GM18499 (cell line): ENCODE measurements at regions not wholly inside any gene's neighbourhood (a gene's known extent, or its start where the extent isn't known, plus 50 kb on each side); places are given as distances from the start of the nearest gene placed in this dataset.

Experiments
- ATAC-seq: cut with Tn5 transposase; IDR thresholded peaks from one replicate; pipeline ENCODE4 v1.9.1; 2021; ENCODE audit warnings: moderate number of reproducible peaks; ENCODE audit not compliant: insufficient read depth, unreplicated experiment

GRCh38 chr13:80665792-80666333, 324.9 kb upstream of the SPRY2 start:
- ATAC-seq: no peak

DNA sequence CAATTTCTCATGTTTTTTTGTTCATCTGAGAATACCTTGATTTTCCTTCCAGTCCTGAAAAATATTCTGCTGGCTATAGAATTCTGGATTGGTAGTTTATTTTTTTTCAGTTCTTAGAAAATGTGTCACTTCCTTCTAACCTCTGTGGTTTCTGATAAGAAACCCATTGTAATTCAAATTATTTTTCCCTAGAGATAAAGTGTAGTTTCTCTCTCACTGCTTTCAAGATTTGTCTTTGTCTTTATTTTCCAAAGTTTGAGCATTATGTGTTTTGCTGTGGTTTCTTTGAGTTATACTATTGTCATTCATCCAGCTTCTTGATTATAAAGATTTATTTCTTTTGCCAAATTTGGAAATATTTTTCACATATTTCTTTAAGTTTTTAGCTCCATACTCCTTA, 324.0 kb upstream of the SPRY2 start:
- no peak for ATAC-seq

- no peak for ATAC-seq
These were observed 322.9 kb upstream of the SPRY2 start for GRCh38 chr13:80663788-80664187.

DNA sequence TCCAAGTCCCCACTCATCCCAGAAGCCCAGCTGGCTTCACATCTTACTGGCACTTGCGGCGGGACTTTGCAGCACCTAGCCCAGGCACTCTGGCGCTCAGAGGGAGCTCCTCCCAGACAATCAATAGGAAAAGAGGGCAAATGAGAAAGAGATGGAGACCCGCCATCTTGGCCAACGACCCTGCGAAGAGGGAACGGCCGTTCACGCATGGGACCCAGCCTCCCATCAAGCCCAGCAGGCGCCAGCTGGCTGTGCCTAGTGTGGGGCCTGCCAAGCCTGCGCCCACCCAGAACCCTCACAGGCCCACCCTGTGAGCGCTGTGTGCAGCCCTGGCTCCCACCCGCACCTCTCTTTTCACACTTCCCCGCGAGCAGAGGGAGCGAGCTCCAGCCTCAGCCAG, 317.8 kb upstream of the SPRY2 start:
- no peak for ATAC-seq

DNA sequence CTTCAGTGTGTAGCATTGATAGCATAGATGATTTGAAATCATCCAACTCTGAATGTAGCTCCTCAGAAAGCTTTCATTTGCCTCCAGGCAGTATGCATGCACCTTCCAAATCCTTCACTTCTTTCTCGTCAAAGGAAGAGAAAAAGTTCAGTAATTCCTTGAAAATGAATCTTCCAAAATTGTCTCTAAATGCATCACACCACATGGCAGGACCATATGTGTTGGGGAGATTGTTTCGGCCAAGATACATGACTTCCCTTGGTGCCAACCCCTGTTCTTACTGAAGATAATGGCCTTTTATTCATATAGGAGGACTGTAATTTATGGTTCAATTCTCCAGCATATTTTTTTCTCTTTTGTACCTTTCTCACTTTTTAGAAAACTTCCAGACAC, 315.6 kb upstream of the SPRY2 start:
- ATAC-seq: no peak

- ATAC-seq: no peak
These were observed 315.0 kb upstream of the SPRY2 start for GRCh38 chr13:80655778-80656511.

GRCh38 chr13:80654638-80655249, 313.8 kb upstream of the SPRY2 start:
- ATAC-seq: no peak

- ATAC-seq: no peak
These were observed 308.3 kb upstream of the SPRY2 start for GRCh38 chr13:80649274-80649673.

DNA sequence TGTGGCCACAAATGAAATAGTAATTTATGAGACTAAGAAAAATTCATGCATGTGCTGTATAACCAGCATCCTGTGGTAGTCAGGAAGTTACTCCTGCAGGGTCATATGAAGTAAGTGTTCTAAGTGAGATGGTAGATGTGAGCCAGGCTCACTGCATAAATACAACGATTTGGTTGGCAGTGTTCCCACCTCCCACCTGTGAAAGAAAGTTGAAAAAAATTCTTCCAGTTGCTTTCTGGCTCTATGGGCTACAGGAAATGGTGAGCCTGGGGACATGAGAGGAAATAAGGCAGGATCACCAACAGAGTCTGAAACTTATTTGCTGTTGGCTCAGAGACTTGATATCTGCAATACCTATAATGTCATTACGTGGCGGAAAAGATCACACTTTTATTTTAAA, 301.7 kb upstream of the SPRY2 start:
- ATAC-seq: no peak

DNA sequence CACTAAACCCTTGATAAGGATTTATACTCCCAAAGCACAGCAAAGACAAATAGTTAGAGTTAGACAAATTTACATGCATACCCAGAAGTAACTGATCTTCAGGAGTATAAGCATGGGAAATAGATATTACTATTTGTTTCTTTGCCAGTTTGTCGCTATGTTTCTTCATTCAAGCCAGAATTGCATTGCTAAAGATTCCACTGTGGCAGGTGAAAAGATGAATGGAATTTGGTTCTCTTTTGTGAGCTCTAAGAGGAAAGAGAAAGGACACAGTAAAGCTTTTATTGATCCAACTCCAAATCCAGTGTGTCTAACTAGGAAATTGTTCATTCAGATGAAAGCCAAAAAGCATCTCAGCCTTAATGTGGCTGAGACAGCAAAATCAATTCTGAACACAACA, 292.3 kb upstream of the SPRY2 start:
- no peak for ATAC-seq

- ATAC-seq: no peak
These were observed 289.8 kb upstream of the SPRY2 start for GRCh38 chr13:80630685-80631121.

DNA sequence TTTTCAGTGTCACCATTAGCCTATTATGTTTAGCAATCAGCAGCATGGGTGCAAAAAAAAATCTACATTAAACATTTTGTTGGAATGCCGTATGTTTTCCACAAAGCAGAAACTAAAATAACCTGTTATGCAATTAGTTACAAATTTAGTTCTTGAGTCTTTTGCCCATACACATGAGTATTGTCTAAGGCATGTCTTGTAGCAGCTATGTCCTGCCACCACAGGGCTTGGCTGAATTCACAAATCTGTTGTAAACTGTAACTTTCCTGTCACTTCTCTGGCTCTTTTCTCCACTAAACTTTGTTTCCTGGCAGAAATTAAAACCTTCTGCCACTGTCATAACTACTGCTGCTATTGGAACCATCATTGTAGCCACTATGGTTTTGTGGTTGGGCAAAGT, 277.9 kb upstream of the SPRY2 start:
- no peak for ATAC-seq

- ATAC-seq: no peak
These were observed 271.9 kb upstream of the SPRY2 start for GRCh38 chr13:80612804-80613203.

DNA sequence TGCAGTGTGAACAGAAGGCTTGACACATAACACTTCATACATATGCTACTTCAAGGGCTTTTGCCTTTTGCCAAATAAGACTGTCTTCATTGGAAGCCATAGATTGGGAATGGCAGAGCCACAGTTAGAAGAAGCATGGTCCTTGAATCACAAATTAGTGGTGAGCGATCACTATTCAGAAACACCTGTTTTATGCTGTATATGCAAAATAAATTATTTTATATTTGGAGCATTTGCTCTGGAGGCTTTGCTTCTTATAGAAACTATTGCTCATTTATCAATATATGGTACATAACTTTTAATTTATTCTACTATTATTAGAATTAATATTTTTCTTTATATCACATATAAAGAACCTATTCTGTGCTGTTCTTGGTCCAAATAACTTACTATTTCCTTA, 270.4 kb upstream of the SPRY2 start:
- ATAC-seq: no peak

DNA sequence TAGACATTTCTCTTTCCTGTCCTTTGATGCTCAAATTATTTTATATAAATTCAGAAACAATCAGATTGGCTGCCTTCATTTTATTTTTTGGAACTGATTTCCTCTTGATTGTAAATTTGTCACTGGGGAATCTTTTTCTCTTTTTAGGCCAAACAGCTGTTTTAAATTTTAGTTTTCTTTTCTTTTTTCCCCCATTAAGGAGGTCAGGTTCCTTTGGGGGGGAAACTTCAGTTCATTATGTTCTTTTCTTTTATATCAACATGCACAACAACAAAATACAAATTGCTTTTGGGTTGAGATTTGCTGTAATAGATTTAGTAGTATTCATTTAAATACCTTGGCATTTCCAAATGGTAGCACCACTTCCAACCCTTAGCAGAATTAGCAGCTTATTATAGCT, 264.8 kb upstream of the SPRY2 start:
- ATAC-seq: no peak

- ATAC-seq: no peak
These were observed 264.1 kb upstream of the SPRY2 start for GRCh38 chr13:80605011-80605410.

DNA sequence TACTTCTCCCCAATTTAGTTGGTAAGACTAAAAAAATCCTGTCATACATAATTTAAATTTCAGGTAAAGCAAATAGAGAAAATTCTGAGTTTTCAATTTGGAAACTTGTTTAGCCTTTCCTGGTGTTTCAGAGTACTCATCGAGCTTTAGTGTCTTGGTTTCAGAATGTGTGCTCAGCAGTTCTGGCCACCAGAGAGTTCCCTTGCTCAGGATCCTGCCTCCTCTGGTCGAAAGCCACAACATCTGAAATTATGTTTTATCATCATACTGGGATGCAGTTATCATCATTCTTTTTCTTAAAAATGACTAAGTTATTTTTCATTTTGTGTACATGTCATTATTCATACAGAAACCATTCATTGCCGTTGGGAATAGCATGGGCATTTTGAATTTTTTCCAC, 263.2 kb upstream of the SPRY2 start:
- ATAC-seq: no peak

DNA sequence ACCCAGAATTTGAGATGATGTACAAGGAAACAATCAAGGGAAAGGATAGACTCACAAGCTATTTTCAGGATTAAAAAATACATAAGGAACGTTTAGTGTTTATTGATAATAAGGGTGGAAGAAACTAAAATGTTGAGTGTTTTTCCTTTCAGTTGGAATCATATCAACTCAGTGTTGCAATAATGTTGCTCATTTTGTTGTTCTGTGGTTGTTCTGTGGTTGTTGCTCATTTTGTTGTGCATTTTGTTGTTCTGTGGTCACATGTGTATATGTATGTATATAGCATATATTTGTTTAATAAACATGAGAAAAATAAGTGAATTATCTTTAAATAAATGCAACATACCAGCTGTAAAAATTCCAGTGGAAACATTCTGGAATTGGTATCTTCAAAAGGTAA, 262.4 kb upstream of the SPRY2 start:
- no peak for ATAC-seq

DNA sequence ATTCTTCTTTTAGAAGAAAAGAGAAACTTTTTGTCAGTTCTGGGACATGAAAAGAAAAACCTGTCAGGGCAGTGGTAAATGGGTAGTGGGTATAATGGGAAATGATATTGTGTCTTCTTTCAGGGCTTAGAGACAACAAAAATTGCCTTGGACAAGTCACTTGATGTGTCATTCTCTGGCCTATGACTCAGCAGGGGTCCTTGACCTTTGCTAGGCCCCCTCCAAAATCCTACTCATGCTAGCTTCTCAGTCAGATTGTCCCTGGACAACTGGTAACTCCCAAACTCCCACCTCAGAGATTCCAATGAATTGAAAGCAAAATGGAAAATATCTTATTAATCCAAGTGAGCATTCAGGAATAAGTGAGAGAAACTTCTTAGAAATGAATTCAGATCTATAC, 258.8 kb upstream of the SPRY2 start:
- no peak for ATAC-seq

- ATAC-seq: no peak
These were observed 257.3 kb upstream of the SPRY2 start for GRCh38 chr13:80598189-80598588.

DNA sequence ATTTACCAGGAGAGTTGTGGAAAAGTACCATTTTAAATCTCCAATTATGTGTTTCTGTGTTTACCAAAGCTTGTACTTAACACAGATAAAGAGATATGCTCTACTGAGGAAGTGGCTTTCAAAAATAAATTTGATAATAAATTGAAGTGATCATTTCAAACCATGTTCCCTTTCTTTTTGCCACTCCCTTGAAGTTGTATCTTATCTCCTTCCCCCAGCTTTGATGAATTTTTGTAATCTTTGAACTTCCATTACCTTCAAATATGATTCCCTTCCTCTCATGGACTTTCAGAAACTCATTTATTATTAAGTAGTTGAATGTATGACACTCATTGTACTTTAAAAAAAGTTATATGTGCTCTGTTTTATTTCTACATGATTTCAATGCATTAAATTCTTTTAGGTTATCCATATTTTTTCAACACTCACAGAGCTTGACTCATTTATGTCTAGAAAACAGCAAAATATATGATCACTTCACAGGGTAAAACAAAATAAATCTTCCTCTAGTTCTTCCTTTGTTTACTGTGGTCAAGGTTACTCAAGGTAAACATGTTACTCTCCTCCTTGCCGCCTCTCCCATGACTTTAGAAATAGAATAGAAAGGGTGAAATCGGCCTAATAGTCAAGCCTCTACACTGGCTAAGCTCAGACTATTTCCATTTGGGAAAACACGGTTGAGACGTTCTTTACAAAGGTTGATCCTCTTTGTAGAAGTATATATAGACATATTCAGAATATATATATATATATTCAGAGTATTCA, 251.2 kb upstream of the SPRY2 start:
- no peak for ATAC-seq
